Transverse colon (tissue), 4 donors: ENCODE measurements at regions not wholly inside any gene's neighbourhood (a gene's known extent, or its start where the extent isn't known, plus 50 kb on each side); places are given as distances from the start of the nearest gene placed in this dataset.

Source experiments
- POLR2A ChIP-seq: fragments of 450-650 bp; IDR thresholded peaks from one replicate; pipeline ENCODE4 v1.6.1; 2016; ENCODE audit warnings: antibody characterized with exemption, mild to moderate bottlenecking, moderate library complexity
- POLR2AphosphoS5 ChIP-seq, 3 donors: sonication (generic); formaldehyde crosslinking; IDR thresholded peaks; one replicate each; pipeline ENCODE4 v1.6.1; 2016; ENCODE audit warnings: antibody characterized with exemption in 3 of 3
- TF ChIP-seq, protein P1 (sequence below), 5 experiments: fragments of 200-600 bp in 3 of 5; fragments of 450-650 bp in 2 of 5; sonication (generic) in 3 of 5; IDR thresholded peaks; 1 replicate in 2 of 5; 2 replicates in 3 of 5; pipeline ENCODE4 v1.5.1; 2016 to 2017; ENCODE audit warnings: antibody characterized with exemption in 5 of 5, inconsistent platforms in 3 of 5, mild to moderate bottlenecking in 2 of 5, moderate library complexity in 1 of 5

- TF ChIP-seq, protein P1, sequence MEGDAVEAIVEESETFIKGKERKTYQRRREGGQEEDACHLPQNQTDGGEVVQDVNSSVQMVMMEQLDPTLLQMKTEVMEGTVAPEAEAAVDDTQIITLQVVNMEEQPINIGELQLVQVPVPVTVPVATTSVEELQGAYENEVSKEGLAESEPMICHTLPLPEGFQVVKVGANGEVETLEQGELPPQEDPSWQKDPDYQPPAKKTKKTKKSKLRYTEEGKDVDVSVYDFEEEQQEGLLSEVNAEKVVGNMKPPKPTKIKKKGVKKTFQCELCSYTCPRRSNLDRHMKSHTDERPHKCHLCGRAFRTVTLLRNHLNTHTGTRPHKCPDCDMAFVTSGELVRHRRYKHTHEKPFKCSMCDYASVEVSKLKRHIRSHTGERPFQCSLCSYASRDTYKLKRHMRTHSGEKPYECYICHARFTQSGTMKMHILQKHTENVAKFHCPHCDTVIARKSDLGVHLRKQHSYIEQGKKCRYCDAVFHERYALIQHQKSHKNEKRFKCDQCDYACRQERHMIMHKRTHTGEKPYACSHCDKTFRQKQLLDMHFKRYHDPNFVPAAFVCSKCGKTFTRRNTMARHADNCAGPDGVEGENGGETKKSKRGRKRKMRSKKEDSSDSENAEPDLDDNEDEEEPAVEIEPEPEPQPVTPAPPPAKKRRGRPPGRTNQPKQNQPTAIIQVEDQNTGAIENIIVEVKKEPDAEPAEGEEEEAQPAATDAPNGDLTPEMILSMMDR (IDR thresholded peaks at IDR 0.05), result no peak
- TF ChIP-seq POLR2A (no peak), POLR2AphosphoS5 (IDR thresholded peaks at IDR 0.05) (no peak)
Observed at GRCh38 chr2:118322406-118322805, 234.1 kb downstream of the INSIG2 start.
